22Rv1 (cell line): ENCODE measurements at regions not wholly inside any gene's neighbourhood (a gene's known extent, or its start where the extent isn't known, plus 50 kb on each side); places are given as distances from the start of the nearest gene placed in this dataset.

Source experiments
- CTCF ChIP-seq: fragments of 450-650 bp; IDR thresholded peaks from 2 replicates; pipeline ENCODE4 v1.5.1; 2017; ENCODE audit warnings: mild to moderate bottlenecking
- ZFX ChIP-seq: fragments of 450-650 bp; IDR thresholded peaks from 2 replicates; pipeline ENCODE4 v1.6.1; 2017; ENCODE audit warnings: antibody characterized with exemption, borderline replicate concordance

- no peak for TF ChIP-seq CTCF
- no peak for TF ChIP-seq ZFX
These were observed 197.4 kb upstream of the SPHKAP start for GRCh38 chr2:228378696-228379425.
